NCI-H2029 (cell line): ENCODE measurements at regions not wholly inside any gene's neighbourhood (a gene's known extent, or its start where the extent isn't known, plus 50 kb on each side); places are given as distances from the start of the nearest gene placed in this dataset.
"Not testable (repeated sequence)": the region's sequence is repeated elsewhere in the genome, so short reads cannot be mapped to it uniquely, and the experiment has no call there.

Experiments
- DNase-seq: peaks from one replicate; lab custom pipeline; 2025; lab: John Stamatoyannopoulos, UW

- DNase-seq, result not testable (repeated sequence)
Observed at GRCh38 chr9:85792057-85792456, 50.3 kb upstream of the AGTPBP1 start.

- DNase-seq, result not testable (repeated sequence)
Observed at GRCh38 chr9:85802978-85803695, 61.4 kb upstream of the AGTPBP1 start.

- DNase-seq, result peak; percentile 66
Observed at GRCh38 chr9:85804847-85805133, 63.0 kb upstream of the AGTPBP1 start.

GRCh38 chr9:85805134-85806005 lies 63.6 kb upstream of the AGTPBP1 start:
- DNase-seq, result peak; percentile 66

- not testable (repeated sequence) for DNase-seq
Observed at GRCh38 chr9:85808329-85808728, 66.6 kb upstream of the AGTPBP1 start.

GRCh38 chr9:85813388-85813787 lies 71.6 kb upstream of the AGTPBP1 start:
- not testable (repeated sequence) for DNase-seq

GRCh38 chr9:85814800-85815199 lies 73.0 kb upstream of the AGTPBP1 start:
- not testable (repeated sequence) for DNase-seq

GRCh38 chr9:85818971-85819370 lies 77.2 kb upstream of the AGTPBP1 start:
- DNase-seq, result not testable (repeated sequence)

- DNase-seq, result not testable (repeated sequence)
Observed at GRCh38 chr9:85820598-85820997, 78.8 kb upstream of the AGTPBP1 start.

- DNase-seq, result not testable (repeated sequence)
Observed at GRCh38 chr9:85824949-85825348, 83.2 kb upstream of the AGTPBP1 start.

GRCh38 chr9:85834591-85834990 lies 92.8 kb upstream of the AGTPBP1 start:
- DNase-seq, result not testable (repeated sequence)

- DNase-seq, result not testable (repeated sequence)
Observed at GRCh38 chr9:85843949-85844348, 97.0 kb upstream of the NAA35 start.

- not testable (repeated sequence) for DNase-seq
Observed at GRCh38 chr9:85847782-85848181, 93.2 kb upstream of the NAA35 start.

GRCh38 chr9:85858056-85858750 lies 82.7 kb upstream of the NAA35 start:
- no peak for DNase-seq

- peak; percentile 15 for DNase-seq
Observed at GRCh38 chr9:85859765-85860164, 81.2 kb upstream of the NAA35 start.

GRCh38 chr9:85861882-85862281 lies 79.1 kb upstream of the NAA35 start:
- DNase-seq, result not testable (repeated sequence)

GRCh38 chr9:85863875-85864274 lies 77.1 kb upstream of the NAA35 start:
- DNase-seq, result no peak

GRCh38 chr9:85871008-85871407 lies 69.9 kb upstream of the NAA35 start:
- DNase-seq, result no peak

GRCh38 chr9:85871683-85872082 lies 69.3 kb upstream of the NAA35 start:
- not testable (repeated sequence) for DNase-seq

- DNase-seq, result no peak
Observed at GRCh38 chr9:85872463-85872862, 68.5 kb upstream of the NAA35 start.

GRCh38 chr9:85876628-85877027 lies 64.3 kb upstream of the NAA35 start:
- no peak for DNase-seq

- not testable (repeated sequence) for DNase-seq
Observed at GRCh38 chr9:85878872-85879597, 61.9 kb upstream of the NAA35 start.
